Activated CD4-positive, CD25-positive, alpha-beta regulatory T cell treated with anti-CD3 and anti-CD28 coated beads, Interleukin-2, amount 50 U/mL, for 72 hours (primary cell): ENCODE measurements at regions not wholly inside any gene's neighbourhood (a gene's known extent, or its start where the extent isn't known, plus 50 kb on each side); places are given as distances from the start of the nearest gene placed in this dataset.
"Not testable (repeated sequence)": the region's sequence is repeated elsewhere in the genome, so short reads cannot be mapped to it uniquely, and the experiment has no call there.

Experiments used
- DNase-seq: peaks from one replicate; pipeline ENCODE4 v3.0.0; 2021

GRCh38 chr17:33983824-33984574 is 271.1 kb upstream of the CCL2 start:
- no peak for DNase-seq

- no peak for DNase-seq
Measured at GRCh38 chr17:33986088-33986487, 269.0 kb upstream of the CCL2 start.

GRCh38 chr17:33986566-33986965 is 268.5 kb upstream of the CCL2 start:
- DNase-seq: no peak

GRCh38 chr17:33987162-33987561 is 267.9 kb upstream of the CCL2 start:
- DNase-seq: no peak

- DNase-seq: no peak
Measured at GRCh38 chr17:33989361-33990148, 265.5 kb upstream of the CCL2 start.

- DNase-seq: no peak
Measured at GRCh38 chr17:33990943-33991706, 264.0 kb upstream of the CCL2 start.

GRCh38 chr17:33992113-33992512 is 263.0 kb upstream of the CCL2 start:
- no peak for DNase-seq

GRCh38 chr17:34000639-34001038 is 254.4 kb upstream of the CCL2 start:
- no peak for DNase-seq

- no peak for DNase-seq
Measured at GRCh38 chr17:34001246-34001645, 253.8 kb upstream of the CCL2 start.

GRCh38 chr17:34006126-34006525 is 249.0 kb upstream of the CCL2 start:
- no peak for DNase-seq

GRCh38 chr17:34008125-34008524 is 247.0 kb upstream of the CCL2 start:
- DNase-seq: no peak

- DNase-seq: no peak
Measured at GRCh38 chr17:34009912-34010311, 245.2 kb upstream of the CCL2 start.

GRCh38 chr17:34010534-34010933 is 244.6 kb upstream of the CCL2 start:
- no peak for DNase-seq

- DNase-seq: no peak
Measured at GRCh38 chr17:34011599-34011998, 243.5 kb upstream of the CCL2 start.

- DNase-seq: no peak
Measured at GRCh38 chr17:34012709-34013375, 242.2 kb upstream of the CCL2 start.

- DNase-seq: no peak
Measured at GRCh38 chr17:34015253-34015652, 239.8 kb upstream of the CCL2 start.

GRCh38 chr17:34024386-34024785 is 230.7 kb upstream of the CCL2 start:
- DNase-seq: no peak

GRCh38 chr17:34024806-34025551 is 230.1 kb upstream of the CCL2 start:
- DNase-seq: no peak

GRCh38 chr17:34030601-34031000 is 224.5 kb upstream of the CCL2 start:
- not testable (repeated sequence) for DNase-seq

- DNase-seq: not testable (repeated sequence)
Measured at GRCh38 chr17:34032305-34032704, 222.8 kb upstream of the CCL2 start.

GRCh38 chr17:34038786-34039185 is 216.3 kb upstream of the CCL2 start:
- DNase-seq: not testable (repeated sequence)

- DNase-seq: not testable (repeated sequence)
Measured at GRCh38 chr17:34039213-34039612, 215.9 kb upstream of the CCL2 start.
